HG03280 (cell line): ENCODE measurements at regions not wholly inside any gene's neighbourhood (a gene's known extent, or its start where the extent isn't known, plus 50 kb on each side); places are given as distances from the start of the nearest gene placed in this dataset.
A peak's percentile ranks its signal among the peaks of the same experiment; 100 is the strongest.
"Not testable (repeated sequence)": the region's sequence is repeated elsewhere in the genome, so short reads cannot be mapped to it uniquely, and the experiment has no call there.

Experiments
- ATAC-seq: cut with Tn5 transposase; IDR thresholded peaks from one replicate; pipeline ENCODE4 v1.9.1; 2021; ENCODE audit warnings: mild to moderate bottlenecking, moderate library complexity; ENCODE audit not compliant: unreplicated experiment

- ATAC-seq = not testable (repeated sequence)
These were observed 201.3 kb downstream of the LIPI start for GRCh38 chr21:14009238-14009981.

- not testable (repeated sequence) for ATAC-seq
These were observed 202.3 kb downstream of the LIPI start for GRCh38 chr21:14008436-14008835.

- not testable (repeated sequence) for ATAC-seq
These were observed 202.7 kb downstream of the LIPI start for GRCh38 chr21:14008006-14008405.

- not testable (repeated sequence) for ATAC-seq
These were observed 204.6 kb downstream of the LIPI start for GRCh38 chr21:14006144-14006543.

- ATAC-seq = not testable (repeated sequence)
These were observed 223.5 kb downstream of the LIPI start for GRCh38 chr21:13986996-13987958.

- ATAC-seq = not testable (repeated sequence)
These were observed 224.6 kb downstream of the LIPI start for GRCh38 chr21:13985865-13986863.

- ATAC-seq = not testable (repeated sequence)
These were observed 225.5 kb downstream of the LIPI start for GRCh38 chr21:13985137-13985864.

GRCh38 chr21:13984728-13985127 is 226.0 kb downstream of the LIPI start:
- not testable (repeated sequence) for ATAC-seq

- ATAC-seq = not testable (repeated sequence)
These were observed 229.3 kb downstream of the LIPI start for GRCh38 chr21:13981176-13982087.

GRCh38 chr21:13980115-13980662 is 230.6 kb downstream of the LIPI start:
- peak; percentile 97 for ATAC-seq

- ATAC-seq = peak; percentile 19
These were observed 231.1 kb downstream of the LIPI start for GRCh38 chr21:13979608-13980007.

GRCh38 chr21:13974582-13974981 is 236.2 kb downstream of the LIPI start:
- not testable (repeated sequence) for ATAC-seq

GRCh38 chr21:13969853-13970252 is 240.9 kb downstream of the LIPI start:
- ATAC-seq = not testable (repeated sequence)

- not testable (repeated sequence) for ATAC-seq
These were observed 241.8 kb downstream of the LIPI start for GRCh38 chr21:13969002-13969401.

- not testable (repeated sequence) for ATAC-seq
These were observed 247.5 kb downstream of the LIPI start for GRCh38 chr21:13963259-13963658.

- no peak for ATAC-seq
These were observed 273.5 kb downstream of the LIPI start for GRCh38 chr21:13937236-13937635.

GRCh38 chr21:13936033-13936937 is 274.5 kb downstream of the LIPI start:
- ATAC-seq = not testable (repeated sequence)
